MCF 10A (cell line): ENCODE measurements at regions not wholly inside any gene's neighbourhood (a gene's known extent, or its start where the extent isn't known, plus 50 kb on each side); places are given as distances from the start of the nearest gene placed in this dataset.
A peak's percentile ranks its signal among the peaks of the same experiment; 100 is the strongest.

Experiments
- BruUV-seq: library from RNA; stranded (reverse); fragments of 400-500 nt; replicated peaks from 2 replicates; lab custom pipeline; 2021; lab: Mats Ljungman, UMichigan
- CTCF ChIA-PET: fragments of 300-600 bp; sonication (Branson Sonifier 250); formaldehyde crosslinking; extraction: SDS; loops from one replicate; lab custom pipeline; 2021; ENCODE audit warnings: antibody characterized with exemption, inconsistent platforms; lab: Yijun Ruan, JAX
- POLR2A ChIA-PET: fragments of 300-600, 350-650 bp; sonication (Branson Sonifier 250); formaldehyde crosslinking; extraction: SDS; loops from one replicate; lab custom pipeline; 2020; ENCODE audit warnings: antibody characterized with exemption, inconsistent platforms; lab: Yijun Ruan, JAX
- DNase-seq: peaks from one replicate; pipeline ENCODE4 v3.0.0-alpha.2; 2018; ENCODE audit not compliant: unreplicated experiment
- H3K27ac Mint-ChIP-seq: one replicate; pipeline ENCODE4 v1.8.0; 2022; ENCODE audit warnings: mild to moderate bottlenecking, low read depth, mixed read lengths; ENCODE audit not compliant: unreplicated experiment
- H3K27me3 Mint-ChIP-seq: one replicate; pipeline ENCODE4 v1.8.0; 2022; ENCODE audit warnings: mixed read lengths; ENCODE audit not compliant: insufficient read depth, unreplicated experiment
- H3K36me3 Mint-ChIP-seq: one replicate; pipeline ENCODE4 v1.8.0; 2022; ENCODE audit warnings: mild to moderate bottlenecking, moderate library complexity, mixed read lengths; ENCODE audit not compliant: insufficient read depth, unreplicated experiment
- H3K4me1 Mint-ChIP-seq: one replicate; pipeline ENCODE4 v1.8.0; 2022; ENCODE audit warnings: mixed read lengths; ENCODE audit not compliant: insufficient read depth, unreplicated experiment
- H3K4me3 Mint-ChIP-seq: one replicate; pipeline ENCODE4 v1.8.0; 2022; ENCODE audit warnings: mild to moderate bottlenecking, moderate library complexity, mixed read lengths; ENCODE audit not compliant: unreplicated experiment
- H3K9me3 Mint-ChIP-seq: one replicate; pipeline ENCODE4 v1.8.0; 2022; ENCODE audit warnings: mixed read lengths; ENCODE audit not compliant: unreplicated experiment
- CTCF ChIP-seq: fragments of 200-600 bp; IDR thresholded peaks from one replicate; pipeline ENCODE4 v1.8.0; 2022; ENCODE audit warnings: antibody characterized with exemption, mild to moderate bottlenecking; ENCODE audit not compliant: unreplicated experiment
- intact Hi-C: fragments of 100-400 bp; cut with micrococcal nuclease; formaldehyde crosslinking; loops from 2 replicates; pipeline ENCODE4 v1.14.1; 2022

- Mint-ChIP-seq H3K4me3 (no peak overlapping the region), H3K4me1 (no peaks in the 10 kb centered on the region), H3K27me3 (peaks cover 75% of the 10 kb centered on the region), H3K36me3 (no peaks in the 10 kb centered on the region), H3K27ac (no peak overlapping the region), H3K9me3 (no peaks in the 10 kb centered on the region)
- no TSS peak for BruUV-seq
- DNase-seq: no peak
- no peak for TF ChIP-seq CTCF
- ChIA-PET POLR2A (no interaction called here), CTCF (interaction anchor here (2.3 kb wide), 1 partner anchor 85 kb away, joined by 7 read pairs; no protein-coding TSS in a partner anchor)
- intact Hi-C loops: no loop called here
Observed at GRCh38 chr17:49911719-49912118, 57.3 kb upstream of the DLX4 start.

GRCh38 chr17:49913226-49914095 is 55.5 kb upstream of the DLX4 start:
- no peaks in the 10 kb centered on the region for H3K4me1 Mint-ChIP-seq
- peaks cover 82% of the 10 kb centered on the region for H3K27me3 Mint-ChIP-seq
- H3K9me3 Mint-ChIP-seq: no peaks in the 10 kb centered on the region
- ChIA-PET CTCF (interaction anchor here (0.5 to 0.8 kb wide), 2 partner anchors 39 to 83 kb away, joined by 3 to 4 read pairs; no protein-coding TSS in a partner anchor), POLR2A (no interaction called here)
- DNase-seq: peak; percentile 45
- no peak overlapping the region for H3K4me3 Mint-ChIP-seq
- H3K27ac Mint-ChIP-seq: no peak overlapping the region
- intact Hi-C loops: no loop called here
- no peaks in the 10 kb centered on the region for H3K36me3 Mint-ChIP-seq
- no peak for TF ChIP-seq CTCF
- BruUV-seq: no TSS peak

GRCh38 chr17:49914096-49914490 is 54.9 kb upstream of the DLX4 start:
- ChIA-PET POLR2A (no interaction called here), CTCF (interaction anchor here (0.5 to 0.8 kb wide), 2 partner anchors 39 to 83 kb away, joined by 3 to 4 read pairs; no protein-coding TSS in a partner anchor)
- TF ChIP-seq CTCF: no peak
- intact Hi-C loops: no loop called here
- Mint-ChIP-seq H3K4me3 (no peak overlapping the region), H3K36me3 (no peaks in the 10 kb centered on the region), H3K27me3 (peaks cover 76% of the 10 kb centered on the region), H3K4me1 (no peaks in the 10 kb centered on the region), H3K9me3 (no peaks in the 10 kb centered on the region), H3K27ac (no peak overlapping the region)
- BruUV-seq: no TSS peak
- no peak for DNase-seq

GRCh38 chr17:49914664-49915063 is 54.3 kb upstream of the DLX4 start:
- BruUV-seq: no TSS peak
- CTCF ChIA-PET: interaction anchor here (1.0 kb wide), 1 partner anchor 34 kb away, joined by 3 read pairs; no protein-coding TSS in a partner anchor
- Mint-ChIP-seq H3K9me3 (no peaks in the 10 kb centered on the region), H3K4me1 (no peaks in the 10 kb centered on the region), H3K27me3 (peaks cover 70% of the 10 kb centered on the region), H3K27ac (no peak overlapping the region), H3K4me3 (no peak overlapping the region), H3K36me3 (no peaks in the 10 kb centered on the region)
- intact Hi-C loops: no loop called here
- POLR2A ChIA-PET: no interaction called here
- no peak for TF ChIP-seq CTCF
- no peak for DNase-seq
